GM18520 (cell line): ENCODE measurements at regions not wholly inside any gene's neighbourhood (a gene's known extent, or its start where the extent isn't known, plus 50 kb on each side); places are given as distances from the start of the nearest gene placed in this dataset.

Source experiments
- ATAC-seq: cut with Tn5 transposase; IDR thresholded peaks from one replicate; pipeline ENCODE4 v1.9.1; 2021; ENCODE audit not compliant: unreplicated experiment

DNA sequence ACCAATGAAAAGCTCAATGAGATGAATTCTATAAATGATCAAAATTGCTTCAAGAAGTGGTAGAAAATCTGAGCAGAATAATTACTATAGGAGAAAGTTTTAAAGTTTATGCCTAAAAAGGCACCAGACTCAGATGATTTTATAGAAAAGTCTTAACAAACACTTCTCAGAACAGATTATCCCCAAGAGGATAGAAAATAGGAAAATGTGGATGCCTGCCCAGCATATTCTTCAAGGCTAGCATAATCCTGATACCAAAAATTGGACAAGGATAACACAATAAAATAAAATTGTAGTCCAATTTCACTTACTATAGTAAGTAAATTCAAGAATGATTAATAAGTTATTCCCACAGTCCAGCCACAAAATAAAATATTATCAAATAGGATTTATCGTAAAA lies 397.0 kb downstream of the NR2F1-AS1 start:
- no peak for ATAC-seq

DNA sequence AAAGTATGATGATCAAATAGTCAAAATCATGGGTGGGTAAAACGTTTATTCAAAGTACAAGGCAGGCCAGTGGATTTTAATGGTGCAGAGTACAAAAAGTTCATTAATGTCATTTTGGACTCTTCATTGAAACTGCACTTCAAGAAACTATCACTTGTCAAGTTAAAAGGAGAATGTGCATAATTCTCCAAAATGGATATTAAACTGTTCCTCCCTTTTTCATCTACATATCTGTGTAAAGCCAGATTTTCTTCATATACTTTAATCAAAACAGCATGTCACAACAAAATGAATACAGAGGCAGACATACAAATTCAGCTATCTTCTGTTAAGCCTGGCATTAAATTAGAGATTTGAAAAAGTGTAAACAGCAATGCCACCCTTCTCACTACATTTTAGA lies 401.6 kb downstream of the NR2F1-AS1 start:
- no peak for ATAC-seq

GRCh38 chr5:93174930-93175329 lies 406.1 kb downstream of the NR2F1-AS1 start:
- ATAC-seq, result no peak

DNA sequence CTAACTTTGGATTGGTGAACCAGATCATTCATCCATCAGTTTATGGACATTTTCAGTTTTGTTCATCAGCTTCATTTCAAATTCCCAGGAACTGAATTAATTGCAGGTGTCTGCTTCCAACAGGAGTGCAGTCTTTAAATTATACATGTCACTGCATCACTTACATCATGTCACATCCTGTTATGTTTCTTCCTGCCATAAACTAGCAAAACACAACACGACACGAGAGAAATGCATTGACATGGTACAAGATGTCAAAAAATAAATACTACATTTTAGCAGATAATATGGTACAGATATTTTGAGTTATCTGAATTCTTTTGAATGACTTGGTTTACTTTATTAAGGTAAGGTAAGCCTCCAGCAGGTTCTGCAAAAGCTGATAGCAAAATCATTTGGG lies 415.5 kb downstream of the NR2F1-AS1 start:
- ATAC-seq, result no peak

GRCh38 chr5:93164690-93165089 lies 416.3 kb downstream of the NR2F1-AS1 start:
- no peak for ATAC-seq

- no peak for ATAC-seq
Observed at GRCh38 chr5:93163010-93163663, 417.9 kb downstream of the NR2F1-AS1 start.

- no peak for ATAC-seq
Observed at GRCh38 chr5:93161661-93162654, 419.1 kb downstream of the NR2F1-AS1 start.

GRCh38 chr5:93158841-93159240 lies 422.2 kb downstream of the NR2F1-AS1 start:
- no peak for ATAC-seq

- no peak for ATAC-seq
Observed at GRCh38 chr5:93156566-93156965, 424.5 kb downstream of the NR2F1-AS1 start.

- ATAC-seq, result no peak
Observed at GRCh38 chr5:93154535-93154934, 426.5 kb downstream of the NR2F1-AS1 start.

- no peak for ATAC-seq
Observed at GRCh38 chr5:93153461-93153860, 427.6 kb downstream of the NR2F1-AS1 start.

GRCh38 chr5:93151896-93152295 lies 429.1 kb downstream of the NR2F1-AS1 start:
- ATAC-seq, result no peak

GRCh38 chr5:93151121-93151520 lies 429.9 kb downstream of the NR2F1-AS1 start:
- ATAC-seq, result no peak

DNA sequence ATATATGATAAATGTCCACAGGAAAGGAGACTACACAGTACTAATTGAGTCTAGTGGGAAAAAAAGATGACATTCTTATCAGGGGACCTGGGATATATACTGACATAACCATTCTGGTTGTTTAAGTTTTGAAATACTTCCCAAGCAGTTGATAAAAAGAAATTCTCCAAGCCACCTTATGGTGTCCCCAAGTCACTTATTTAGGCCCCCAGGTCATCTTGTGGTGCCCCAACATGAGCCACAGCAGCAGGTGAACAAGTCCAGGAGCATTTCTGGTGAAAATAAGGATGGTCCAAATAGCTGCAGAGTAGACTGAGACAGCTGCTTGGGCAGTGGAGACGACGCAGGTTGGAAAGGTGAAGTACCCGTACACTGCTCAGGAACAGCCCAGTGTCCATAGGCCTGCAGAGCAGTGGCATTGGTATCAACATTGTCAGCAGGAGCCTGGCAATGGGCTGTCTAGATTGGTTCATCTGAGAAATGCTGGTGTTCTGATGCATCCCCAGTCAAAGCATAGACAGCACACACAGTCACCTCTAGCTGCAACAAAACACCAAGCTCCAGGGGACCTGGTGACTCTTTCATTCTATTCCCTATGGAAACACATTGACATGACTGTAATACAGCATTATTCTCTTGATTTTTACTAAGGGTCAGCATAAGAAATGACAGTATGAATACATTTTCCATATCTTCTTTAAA lies 430.6 kb downstream of the NR2F1-AS1 start:
- ATAC-seq, result no peak

DNA sequence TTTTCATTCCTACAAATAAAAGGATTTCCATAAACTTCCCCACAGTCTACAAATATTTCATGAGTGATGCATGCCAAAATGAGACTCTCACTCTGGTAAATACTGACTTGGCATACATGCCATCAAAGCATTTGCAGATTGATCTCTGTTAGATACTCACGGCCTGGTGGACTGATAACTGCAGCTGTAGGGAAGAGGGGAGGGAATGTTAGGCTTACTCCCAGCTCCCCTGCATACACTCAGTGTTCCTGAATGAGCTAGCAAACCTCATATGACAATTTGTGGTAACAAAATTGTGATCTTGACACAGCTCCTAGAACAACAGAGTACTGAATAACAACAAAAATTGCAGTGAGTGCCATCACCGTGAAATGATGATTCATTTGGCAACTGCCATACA lies 435.3 kb downstream of the NR2F1-AS1 start:
- ATAC-seq, result no peak

DNA sequence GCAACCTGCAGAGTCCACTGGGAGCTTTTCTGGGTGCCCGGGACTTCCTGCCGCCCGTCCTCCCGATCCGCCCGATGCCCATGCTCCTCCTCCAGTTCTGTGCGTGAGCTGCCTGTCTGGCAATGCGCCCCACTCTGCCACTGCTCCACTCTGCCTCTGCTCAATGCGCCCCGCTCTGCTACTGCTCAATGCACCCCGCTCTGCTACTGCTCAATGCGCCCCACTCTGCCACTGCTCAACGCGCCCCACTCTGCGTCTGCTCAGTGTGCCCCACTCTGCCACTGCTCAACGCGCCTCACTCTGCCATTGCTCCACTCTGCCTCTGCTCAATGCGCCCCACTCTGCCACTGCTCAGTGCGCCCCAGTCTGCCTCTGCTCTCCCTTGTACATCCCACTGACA lies 436.0 kb downstream of the NR2F1-AS1 start:
- ATAC-seq, result no peak

DNA sequence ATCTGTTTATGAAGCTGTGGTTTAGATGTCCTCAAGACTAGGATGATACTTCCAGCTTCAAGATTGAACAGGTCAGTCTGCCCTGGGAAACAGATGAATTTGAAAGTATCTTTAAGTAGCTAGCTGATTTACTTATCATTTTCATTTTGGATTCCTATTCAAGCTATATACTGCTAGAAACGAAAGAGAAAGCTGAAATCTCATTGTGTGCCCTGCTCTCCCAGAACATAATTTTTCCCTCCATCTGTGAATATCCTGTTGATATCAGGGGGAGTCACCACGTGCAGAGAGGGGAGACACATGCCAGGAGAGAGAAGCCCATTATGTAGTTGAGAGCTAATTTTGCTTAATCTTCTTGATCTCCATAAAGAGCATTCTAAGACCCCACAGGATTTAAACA lies 439.1 kb downstream of the NR2F1-AS1 start:
- no peak for ATAC-seq

- no peak for ATAC-seq
Observed at GRCh38 chr5:93130624-93131490, 450.2 kb downstream of the NR2F1-AS1 start.

- no peak for ATAC-seq
Observed at GRCh38 chr5:93126634-93127033, 454.4 kb downstream of the NR2F1-AS1 start.

DNA sequence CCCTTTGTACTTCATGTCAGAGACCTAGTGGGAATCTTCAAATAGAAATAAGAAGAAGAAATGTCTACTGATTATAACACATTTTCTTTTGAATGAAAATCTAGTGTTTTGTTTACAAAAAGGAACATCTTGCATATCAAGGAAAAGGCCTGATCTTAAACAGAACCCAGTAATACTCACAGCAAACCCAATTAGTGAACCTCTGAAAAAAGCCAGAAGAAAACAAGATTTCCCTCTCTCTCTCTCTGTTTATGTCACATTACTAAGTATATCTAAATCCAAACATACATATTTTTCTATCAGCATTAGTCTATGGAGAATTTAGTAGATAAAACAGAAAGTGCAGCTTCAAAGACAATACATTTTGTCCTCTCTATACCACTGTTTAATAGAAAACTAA lies 457.9 kb downstream of the NR2F1-AS1 start:
- ATAC-seq, result no peak

DNA sequence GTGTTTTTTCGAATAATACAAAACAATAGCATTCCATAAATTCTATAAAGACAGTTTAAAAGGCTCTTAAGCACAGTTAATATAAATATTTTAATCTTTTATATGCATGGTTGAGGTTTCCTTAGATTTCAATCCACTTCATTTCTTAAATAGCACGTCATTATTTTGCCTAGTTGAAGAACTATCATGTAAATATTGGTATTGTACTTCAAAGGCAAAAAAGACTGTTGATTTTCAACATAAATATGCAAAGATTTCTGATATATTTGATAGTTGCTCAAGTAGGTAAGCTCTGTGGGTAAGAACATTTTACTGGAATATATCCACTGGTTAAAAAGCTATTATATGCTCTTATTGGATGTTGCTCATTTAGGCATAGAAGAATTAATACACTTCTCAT lies 458.6 kb downstream of the NR2F1-AS1 start:
- ATAC-seq, result no peak
